Fibroblast of lung (primary cell): ENCODE measurements at regions not wholly inside any gene's neighbourhood (a gene's known extent, or its start where the extent isn't known, plus 50 kb on each side); places are given as distances from the start of the nearest gene placed in this dataset.

Source experiments
- DNase-seq, 2 donors: peaks; one replicate each; pipeline versions ENCODE4 v3.0.0 to v3.0.0-alpha.2; 2010; ENCODE audit warnings: low read depth in 2 of 2
- H2AFZ ChIP-seq: 2 replicates; pipeline ENCODE4 v1.5.1; 2012; ENCODE audit warnings: low read length, control low read depth, inconsistent platforms
- H3K27ac ChIP-seq: 2 replicates; pipeline ENCODE4 v1.5.1; 2011; ENCODE audit warnings: low read length, control low read depth; ENCODE audit not compliant: insufficient read depth
- H3K27me3 ChIP-seq: 2 replicates; pipeline ENCODE4 v1.5.1; 2011; ENCODE audit warnings: mild to moderate bottlenecking, low read length; ENCODE audit not compliant: control insufficient read depth, insufficient read depth
- H3K36me3 ChIP-seq: 2 replicates; pipeline ENCODE4 v1.5.1; 2011; ENCODE audit warnings: low read length; ENCODE audit not compliant: control insufficient read depth, insufficient read depth
- H3K4me1 ChIP-seq: 2 replicates; pipeline ENCODE4 v1.5.1; 2011; ENCODE audit warnings: low read length; ENCODE audit not compliant: control insufficient read depth, insufficient read depth; ENCODE audit errors: extremely low read depth
- H3K4me2 ChIP-seq: 2 replicates; pipeline ENCODE4 v1.5.1; 2011; ENCODE audit warnings: low read length, control low read depth; ENCODE audit not compliant: insufficient read depth; ENCODE audit errors: extremely low read depth
- H3K4me3 ChIP-seq, 4 experiments: fragments of 200-600 bp in 1 of 4; sonication (generic) in 1 of 4; replicated peaks in 1 of 4; 2 replicates each; pipeline ENCODE4 v1.5.1; 2011 to 2016; ENCODE audit warnings: low read length in 4 of 4, low read depth in 3 of 4, mild to moderate bottlenecking in 3 of 4, control low read depth in 2 of 4, inconsistent platforms in 1 of 4, mixed read lengths in 1 of 4; ENCODE audit not compliant: insufficient read depth in 1 of 4; ENCODE audit errors: control extremely low read depth in 1 of 4
- H3K79me2 ChIP-seq: 2 replicates; pipeline ENCODE4 v1.5.1; 2012; ENCODE audit warnings: mild to moderate bottlenecking, low read length, inconsistent platforms; ENCODE audit not compliant: control insufficient read depth, insufficient read depth
- H3K9ac ChIP-seq: 2 replicates; pipeline ENCODE4 v1.5.1; 2011; ENCODE audit warnings: mild to moderate bottlenecking, low read length, control low read depth; ENCODE audit not compliant: insufficient read depth
- H3K9me3 ChIP-seq: 2 replicates; pipeline ENCODE4 v1.5.1; 2012; ENCODE audit warnings: low read depth, low read length; ENCODE audit not compliant: control insufficient read depth, insufficient read depth
- H4K20me1 ChIP-seq: 2 replicates; pipeline ENCODE4 v1.5.1; 2011; ENCODE audit warnings: low read length; ENCODE audit not compliant: control insufficient read depth, insufficient read depth; ENCODE audit errors: extremely low read depth
- EZH2 ChIP-seq: IDR thresholded peaks from 2 replicates; pipeline ENCODE4 v1.5.1; 2012; ENCODE audit warnings: low read length, control low read depth, mild to moderate bottlenecking; ENCODE audit errors: missing control alignments
- TF ChIP-seq, protein P1 (sequence below), 2 donors: IDR thresholded peaks in 1 of 2; conservative IDR thresholded peaks in 1 of 2; 1 replicate in 1 of 2; 2 replicates in 1 of 2; pipeline ENCODE4 v1.5.1; 2011 to 2012; ENCODE audit warnings: low read length in 2 of 2, control low read depth in 1 of 2, inconsistent platforms in 1 of 2, low read depth in 1 of 2, mild to moderate bottlenecking in 1 of 2

DNA sequence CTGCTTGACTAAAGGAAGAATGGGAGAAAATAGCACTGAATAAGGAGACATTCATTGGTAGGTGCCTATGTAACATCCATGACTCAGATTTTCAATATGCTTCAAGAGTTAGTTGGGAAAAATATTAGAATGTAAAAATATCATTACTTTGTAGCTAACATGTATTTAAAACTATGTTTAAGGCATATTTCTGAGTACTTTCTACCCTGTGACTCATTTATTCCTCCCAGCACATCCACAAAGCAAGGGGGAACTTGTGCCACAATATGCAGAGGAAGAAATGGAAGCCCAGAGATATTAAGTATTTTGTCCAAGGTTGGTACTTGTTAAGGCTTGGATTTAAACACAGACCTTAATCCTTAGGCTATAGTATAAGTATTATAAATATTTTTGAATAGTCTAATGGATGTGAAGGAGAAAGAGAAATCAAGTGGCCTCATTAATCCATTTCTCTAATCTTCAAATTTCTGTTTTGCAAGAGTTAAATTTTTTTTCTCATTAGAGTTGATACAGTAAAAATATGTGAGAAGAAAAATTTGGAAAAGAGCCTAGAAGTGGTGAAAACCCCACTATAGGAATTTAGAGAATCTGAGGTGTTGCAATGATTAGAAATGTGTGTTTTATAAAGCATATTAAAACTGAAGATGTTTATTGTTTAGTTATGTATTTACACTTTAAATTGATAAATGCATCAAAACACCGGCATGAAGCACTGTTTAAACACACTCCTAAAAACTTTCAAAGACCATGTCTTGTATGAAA is 149.3 kb upstream of the GYPA start:
- TF ChIP-seq, protein P1, sequence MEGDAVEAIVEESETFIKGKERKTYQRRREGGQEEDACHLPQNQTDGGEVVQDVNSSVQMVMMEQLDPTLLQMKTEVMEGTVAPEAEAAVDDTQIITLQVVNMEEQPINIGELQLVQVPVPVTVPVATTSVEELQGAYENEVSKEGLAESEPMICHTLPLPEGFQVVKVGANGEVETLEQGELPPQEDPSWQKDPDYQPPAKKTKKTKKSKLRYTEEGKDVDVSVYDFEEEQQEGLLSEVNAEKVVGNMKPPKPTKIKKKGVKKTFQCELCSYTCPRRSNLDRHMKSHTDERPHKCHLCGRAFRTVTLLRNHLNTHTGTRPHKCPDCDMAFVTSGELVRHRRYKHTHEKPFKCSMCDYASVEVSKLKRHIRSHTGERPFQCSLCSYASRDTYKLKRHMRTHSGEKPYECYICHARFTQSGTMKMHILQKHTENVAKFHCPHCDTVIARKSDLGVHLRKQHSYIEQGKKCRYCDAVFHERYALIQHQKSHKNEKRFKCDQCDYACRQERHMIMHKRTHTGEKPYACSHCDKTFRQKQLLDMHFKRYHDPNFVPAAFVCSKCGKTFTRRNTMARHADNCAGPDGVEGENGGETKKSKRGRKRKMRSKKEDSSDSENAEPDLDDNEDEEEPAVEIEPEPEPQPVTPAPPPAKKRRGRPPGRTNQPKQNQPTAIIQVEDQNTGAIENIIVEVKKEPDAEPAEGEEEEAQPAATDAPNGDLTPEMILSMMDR (conservative IDR thresholded peaks at IDR 0.05 in 1 of 2, IDR thresholded peaks at IDR 0.05 in 1 of 2; ENCODE audit: low read depth in 1 of 2, low read length in 2 of 2), result no peak
- TF ChIP-seq EZH2, result no peak
- Histone ChIP-seq H4K20me1 (no peaks in the 10 kb centered on the region), H3K9ac (no peak overlapping the region), H3K27ac (no peak overlapping the region), H3K9me3 (no peaks in the 10 kb centered on the region), H3K4me2 (no peak overlapping the region), H3K36me3 (no peaks in the 10 kb centered on the region), H3K4me1 (no peaks in the 10 kb centered on the region), H2AFZ (no peak overlapping the region), H3K79me2 (no peaks in the 10 kb centered on the region), H3K27me3 (no peaks in the 10 kb centered on the region), H3K4me3 (no peak overlapping the region)
- peak in 1 of 2 donors; percentile 66 for DNase-seq

DNA sequence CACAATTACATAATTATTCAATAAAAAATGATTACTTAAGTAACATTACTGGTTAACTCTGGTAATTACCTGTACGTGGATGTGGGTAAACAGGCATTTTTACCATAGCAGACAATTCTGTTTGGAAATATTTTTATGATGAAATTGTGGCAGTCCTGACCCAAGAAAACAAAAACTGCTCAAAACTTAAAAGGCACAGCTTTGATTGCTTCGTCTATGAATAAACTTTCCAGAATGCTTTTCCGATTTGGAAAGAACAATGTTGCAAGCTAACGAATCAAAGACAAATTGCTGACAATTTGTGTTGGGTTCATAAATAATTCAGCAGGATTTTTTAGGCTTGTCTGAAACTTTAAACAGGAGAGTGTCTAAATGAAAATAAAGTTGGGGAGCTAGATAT is 150.6 kb upstream of the GYPA start:
- Histone ChIP-seq H3K79me2 (no peaks in the 10 kb centered on the region), H3K27ac (no peak overlapping the region), H3K9me3 (no peaks in the 10 kb centered on the region), H3K9ac (no peak overlapping the region), H2AFZ (no peak overlapping the region), H3K36me3 (no peaks in the 10 kb centered on the region), H3K4me3 (no peak overlapping the region), H3K4me1 (no peaks in the 10 kb centered on the region), H3K4me2 (no peak overlapping the region), H4K20me1 (no peaks in the 10 kb centered on the region), H3K27me3 (no peaks in the 10 kb centered on the region)
- no peak for TF ChIP-seq EZH2
- TF ChIP-seq, protein P1 (conservative IDR thresholded peaks at IDR 0.05 in 1 of 2, IDR thresholded peaks at IDR 0.05 in 1 of 2; ENCODE audit: low read depth in 1 of 2, low read length in 2 of 2), result no peak
- no peak for DNase-seq

DNA sequence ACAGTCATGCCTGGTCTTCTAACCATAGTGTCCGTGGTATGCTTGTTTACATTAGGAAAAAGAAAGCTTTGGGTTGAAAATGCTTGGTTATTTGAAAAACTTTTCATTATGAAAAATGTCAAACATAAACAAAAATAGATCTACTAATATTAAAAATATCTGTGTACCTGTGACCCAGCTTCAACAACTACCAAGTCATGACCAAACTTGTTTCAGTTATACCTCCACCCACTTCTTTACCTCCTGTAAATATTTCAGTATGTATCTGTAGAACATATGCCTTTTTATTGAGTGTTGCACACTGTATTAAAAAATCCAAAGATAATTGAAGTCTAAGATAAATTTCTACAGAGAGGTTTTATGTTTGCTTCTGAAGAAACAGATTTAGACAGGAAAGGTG is 153.7 kb upstream of the GYPA start:
- H3K4me2 ChIP-seq, result no peak overlapping the region
- no peaks in the 10 kb centered on the region for H3K27me3 ChIP-seq
- no peak for DNase-seq
- no peaks in the 10 kb centered on the region for H3K9me3 ChIP-seq
- no peaks in the 10 kb centered on the region for H3K79me2 ChIP-seq
- H3K36me3 ChIP-seq, result no peaks in the 10 kb centered on the region
- H4K20me1 ChIP-seq, result no peaks in the 10 kb centered on the region
- TF ChIP-seq EZH2, result no peak
- TF ChIP-seq, protein P1 (conservative IDR thresholded peaks at IDR 0.05 in 1 of 2, IDR thresholded peaks at IDR 0.05 in 1 of 2; ENCODE audit: low read depth in 1 of 2, low read length in 2 of 2), result no peak
- H3K9ac ChIP-seq, result no peak overlapping the region
- H3K4me3 ChIP-seq, result no peak overlapping the region
- H3K4me1 ChIP-seq, result no peaks in the 10 kb centered on the region
- no peak overlapping the region for H2AFZ ChIP-seq
- H3K27ac ChIP-seq, result no peak overlapping the region
